Thoracic aorta (tissue), 2 donors: ENCODE measurements at regions not wholly inside any gene's neighbourhood (a gene's known extent, or its start where the extent isn't known, plus 50 kb on each side); places are given as distances from the start of the nearest gene placed in this dataset.

ENCODE experiments used
- ATAC-seq: fragments of 150-250 bp; one replicate; pipeline ENCODE4 v1.8.0; 2017; ENCODE audit warnings: low read depth; ENCODE audit not compliant: insufficient number of reproducible peaks, low FRiP score
- DNase-seq: peaks from one replicate; pipeline ENCODE4 v3.0.0-alpha.2; 2020; ENCODE audit warnings: low spot score
- H3K27ac ChIP-seq, 2 donors: fragments of 200-600 bp; sonication (generic); 1 replicate in 1 of 2; 2 replicates in 1 of 2; pipeline ENCODE4 v1.5.1; 2016; ENCODE audit warnings: mild to moderate bottlenecking in 2 of 2, moderate library complexity in 2 of 2
- H3K27me3 ChIP-seq: fragments of 200-600 bp; sonication (generic); replicated peaks from 2 replicates; pipeline ENCODE4 v1.6.0; 2016; ENCODE audit warnings: mild to moderate bottlenecking; ENCODE audit not compliant: insufficient read depth
- H3K36me3 ChIP-seq: fragments of 200-600 bp; sonication (generic); one replicate; pipeline ENCODE4 v1.5.1; 2016
- H3K4me1 ChIP-seq, 2 donors: fragments of 200-600 bp; sonication (generic); 1 replicate in 1 of 2; 2 replicates in 1 of 2; pipeline versions ENCODE4 v1.5.1 to v1.6.0; 2016; ENCODE audit warnings: low read depth in 2 of 2, mild to moderate bottlenecking in 1 of 2; ENCODE audit not compliant: control insufficient read depth in 1 of 2
- H3K4me3 ChIP-seq: fragments of 200-600 bp; sonication (generic); 2 replicates; pipeline ENCODE4 v1.5.1; 2016; ENCODE audit warnings: mild to moderate bottlenecking
- H3K9me3 ChIP-seq: fragments of 200-600 bp; sonication (generic); 2 replicates; pipeline ENCODE4 v1.5.1; 2016
- CTCF ChIP-seq: fragments of 200-600 bp; sonication (generic); IDR thresholded peaks from one replicate; pipeline ENCODE4 v1.5.1; 2019; ENCODE audit warnings: antibody characterized with exemption

GRCh38 chr2:128637481-128638155 lies 318.9 kb upstream of the HS6ST1 start:
- no peaks in the 10 kb centered on the region for H3K9me3 ChIP-seq
- H3K4me1 ChIP-seq, result no peaks in the 10 kb centered on the region
- ATAC-seq (no peak), DNase-seq (no peak)
- no peak for TF ChIP-seq CTCF
- H3K27me3 ChIP-seq, result no peaks in the 10 kb centered on the region
- no peaks in the 10 kb centered on the region for H3K36me3 ChIP-seq
- no peak overlapping the region for H3K4me3 ChIP-seq
- H3K27ac ChIP-seq, result no peak overlapping the region

- H3K27ac ChIP-seq, result no peak overlapping the region
- H3K36me3 ChIP-seq, result no peaks in the 10 kb centered on the region
- H3K27me3 ChIP-seq, result no peaks in the 10 kb centered on the region
- H3K4me1 ChIP-seq, result no peaks in the 10 kb centered on the region
- H3K4me3 ChIP-seq, result no peak overlapping the region
- no peak for ATAC-seq
- no peaks in the 10 kb centered on the region for H3K9me3 ChIP-seq
- TF ChIP-seq CTCF, result no peak
- no peak for DNase-seq
Measured at GRCh38 chr2:128638341-128639119, 319.9 kb upstream of the HS6ST1 start.

- DNase-seq, result no peak
Measured at GRCh38 chr2:128639120-128639477, 320.4 kb upstream of the HS6ST1 start.

GRCh38 chr2:128639693-128640092 lies 321.0 kb upstream of the HS6ST1 start:
- DNase-seq, result no peak
- ATAC-seq, result no peak
- H3K4me1 ChIP-seq, result no peaks in the 10 kb centered on the region
- no peak for TF ChIP-seq CTCF
- H3K27ac ChIP-seq, result no peak overlapping the region
- no peaks in the 10 kb centered on the region for H3K36me3 ChIP-seq
- no peaks in the 10 kb centered on the region for H3K9me3 ChIP-seq
- H3K27me3 ChIP-seq, result no peaks in the 10 kb centered on the region
- H3K4me3 ChIP-seq, result no peak overlapping the region

More at GRCh38 chr2:128639120-128639477, 320.4 kb upstream of the HS6ST1 start:
- ATAC-seq, result no peak
- TF ChIP-seq CTCF, result no peak
- no peaks in the 10 kb centered on the region for H3K4me1 ChIP-seq
- H3K27me3 ChIP-seq, result no peaks in the 10 kb centered on the region
- H3K4me3 ChIP-seq, result no peak overlapping the region
- H3K9me3 ChIP-seq, result no peaks in the 10 kb centered on the region
- no peaks in the 10 kb centered on the region for H3K36me3 ChIP-seq
- H3K27ac ChIP-seq, result no peak overlapping the region

- TF ChIP-seq CTCF, result no peak
- no peak for DNase-seq
- Histone ChIP-seq H3K4me3 (no peak overlapping the region), H3K36me3 (no peaks in the 10 kb centered on the region), H3K27ac (no peak overlapping the region), H3K9me3 (no peaks in the 10 kb centered on the region), H3K4me1 (no peaks in the 10 kb centered on the region), H3K27me3 (no peaks in the 10 kb centered on the region)
- no peak for ATAC-seq
Measured at GRCh38 chr2:128640166-128640844, 321.6 kb upstream of the HS6ST1 start.
